Left kidney (tissue), 1 donor: ENCODE measurements at regions not wholly inside any gene's neighbourhood (a gene's known extent, or its start where the extent isn't known, plus 50 kb on each side); places are given as distances from the start of the nearest gene placed in this dataset.
"Not testable (repeated sequence)": the region's sequence is repeated elsewhere in the genome, so short reads cannot be mapped to it uniquely, and the experiment has no call there.

Experiments
- DNase-seq: peaks from one replicate; pipeline ENCODE4 v3.0.0-alpha.2; 2013

DNA sequence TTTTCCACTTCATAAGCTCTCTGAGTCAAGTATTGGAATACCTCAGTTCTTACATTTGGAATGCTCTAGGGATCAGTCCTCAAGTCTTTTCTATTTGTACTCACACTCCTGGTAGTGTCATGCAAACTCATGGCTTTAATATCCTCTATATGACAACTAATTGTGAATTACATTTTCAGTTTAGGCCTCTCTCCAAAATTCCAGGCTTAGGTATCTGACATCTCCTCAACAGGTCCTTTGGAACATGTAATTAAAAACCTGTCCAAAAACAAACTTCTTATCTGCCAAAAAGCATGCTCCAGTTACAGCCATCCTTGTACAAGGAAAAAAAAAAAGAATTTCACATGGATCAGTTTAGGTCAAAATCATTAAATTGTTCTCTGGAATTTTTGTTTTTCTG is 1336.2 kb upstream of the NRXN1 start:
- DNase-seq = no peak

DNA sequence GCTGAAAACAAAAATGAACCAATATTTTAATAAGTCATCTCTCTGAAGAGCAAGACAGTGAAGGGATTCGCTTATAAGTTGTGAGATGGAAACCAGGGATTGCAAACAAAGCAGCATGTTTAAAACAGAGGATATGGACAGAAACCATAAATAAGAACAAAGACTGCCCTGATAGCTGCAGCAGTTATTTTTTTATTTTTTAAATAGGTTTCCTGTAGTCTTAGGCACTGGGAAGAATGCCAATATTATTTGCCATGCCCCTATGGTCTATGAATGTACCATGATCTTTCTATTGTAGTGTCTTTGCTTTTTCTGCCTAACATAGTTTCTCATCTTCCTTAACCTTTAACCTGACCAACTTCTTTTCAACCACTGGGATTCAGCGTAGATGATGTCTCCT is 1334.0 kb upstream of the NRXN1 start:
- DNase-seq = no peak

DNA sequence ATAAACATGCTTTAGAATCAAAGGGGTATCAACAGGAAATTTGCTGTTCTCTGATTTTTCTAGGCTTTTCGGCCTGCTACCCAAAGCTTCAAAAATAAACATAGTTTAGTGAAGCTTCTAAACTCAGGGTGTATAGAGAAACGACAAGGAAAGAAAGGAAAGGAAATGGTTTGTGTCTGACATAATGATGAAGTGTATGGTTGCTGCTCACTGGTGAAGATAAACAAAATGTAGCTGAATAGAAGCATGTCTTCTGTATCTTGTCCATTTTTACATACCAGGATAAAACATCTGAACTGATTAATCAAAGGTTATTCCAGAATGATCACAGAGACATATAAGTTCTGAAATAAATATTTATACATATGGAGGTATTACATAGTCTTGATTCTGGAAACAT is 1324.6 kb upstream of the NRXN1 start:
- DNase-seq = no peak

DNA sequence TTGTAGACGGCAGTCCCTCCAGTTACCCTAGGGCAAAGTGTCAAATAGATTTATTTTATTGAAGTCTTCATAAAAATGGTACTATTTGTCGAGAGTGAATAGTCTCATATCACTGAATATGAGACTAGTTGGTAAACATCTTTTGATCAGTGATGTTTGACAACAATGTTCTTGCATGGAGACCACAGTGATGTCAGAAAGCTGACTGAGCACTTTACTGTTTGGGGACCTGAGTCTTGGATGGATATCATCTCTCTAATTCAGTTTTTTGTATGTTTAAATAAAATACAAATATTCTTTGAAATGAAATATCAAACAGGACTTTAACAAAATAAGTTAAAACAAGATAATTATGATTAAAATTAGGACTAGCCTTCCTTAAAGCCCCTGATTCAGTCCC is 1315.4 kb upstream of the NRXN1 start:
- no peak for DNase-seq

DNA sequence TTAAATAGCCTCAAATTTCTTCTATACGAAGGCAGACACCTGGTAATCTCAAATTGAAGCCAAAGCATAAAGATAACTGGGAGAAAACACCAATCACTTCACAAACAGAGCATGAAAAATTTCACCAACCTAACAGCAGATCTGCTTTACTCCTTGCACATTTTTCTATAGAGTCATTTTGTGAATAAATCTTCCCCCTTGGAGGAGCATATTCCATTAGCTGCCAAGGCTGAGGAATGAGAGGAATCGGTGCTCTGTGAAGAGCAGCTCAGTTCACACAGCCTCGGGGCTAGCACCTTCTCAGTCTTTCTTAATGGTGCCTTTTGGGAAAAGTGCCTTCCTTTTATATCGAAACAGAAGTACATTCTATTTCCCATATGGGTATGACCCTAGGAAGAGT is 1313.7 kb upstream of the NRXN1 start:
- no peak for DNase-seq

DNA sequence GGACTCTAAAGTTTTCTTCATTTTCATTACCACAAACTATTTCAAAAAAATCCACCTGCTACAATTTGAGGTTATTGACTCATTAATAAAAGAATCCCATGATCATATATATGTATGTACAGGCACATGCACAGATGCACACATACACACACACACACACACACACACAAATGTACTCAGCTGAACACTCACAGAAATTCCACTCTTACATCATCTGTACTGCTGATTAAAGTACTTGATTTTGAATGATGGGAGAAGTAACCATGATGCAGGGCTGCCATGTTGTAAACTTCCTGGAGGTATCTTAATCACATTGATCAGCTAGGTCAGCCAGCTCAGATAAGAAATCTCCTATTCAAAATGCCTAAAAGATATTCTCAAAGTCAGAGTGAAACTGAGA is 1313.2 kb upstream of the NRXN1 start:
- DNase-seq = no peak

DNA sequence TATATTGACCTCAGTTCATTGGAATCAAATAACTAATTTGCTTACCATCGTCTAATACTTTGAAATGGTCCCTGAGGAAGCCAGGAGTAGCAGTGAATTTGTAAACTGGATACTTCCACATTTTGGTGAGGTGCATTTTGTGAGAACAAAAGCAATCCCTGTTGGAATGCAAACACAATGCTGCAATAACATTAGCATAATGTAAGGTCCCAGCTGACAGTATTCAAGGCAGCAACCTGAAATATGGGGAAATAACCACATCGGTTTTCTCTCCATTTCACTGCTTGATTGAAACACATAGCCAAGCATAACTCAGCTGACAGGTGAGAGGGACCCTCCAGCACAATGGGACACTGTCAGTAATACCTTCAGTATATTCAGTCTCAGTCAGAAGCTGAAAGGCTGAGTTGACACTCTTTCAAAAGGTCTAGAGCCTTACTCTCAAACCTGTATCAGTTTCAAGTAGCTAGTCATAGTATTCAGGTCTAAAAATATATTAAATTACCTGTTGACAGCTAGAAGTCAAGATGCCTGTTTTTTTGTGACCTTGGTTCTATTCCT is 1311.9 kb upstream of the NRXN1 start:
- no peak for DNase-seq

DNA sequence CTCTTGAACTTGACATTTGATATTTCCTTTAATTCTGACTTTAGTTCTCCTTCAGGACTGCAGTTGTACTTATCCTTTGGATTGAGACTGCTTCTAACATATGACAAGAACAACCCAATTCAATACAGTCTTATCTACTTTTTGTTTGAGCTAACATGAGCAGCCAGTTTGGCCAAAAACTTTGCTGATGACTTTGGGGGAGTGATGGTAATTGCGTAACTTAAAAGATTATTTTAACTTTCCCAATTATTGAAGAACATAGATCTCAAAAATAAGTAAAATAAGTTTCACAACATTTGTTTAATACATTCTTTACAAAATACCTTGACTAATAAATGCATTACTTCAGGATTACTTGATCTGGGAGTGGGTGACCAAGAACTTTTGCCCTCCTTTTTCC is 1311.1 kb upstream of the NRXN1 start:
- no peak for DNase-seq

DNA sequence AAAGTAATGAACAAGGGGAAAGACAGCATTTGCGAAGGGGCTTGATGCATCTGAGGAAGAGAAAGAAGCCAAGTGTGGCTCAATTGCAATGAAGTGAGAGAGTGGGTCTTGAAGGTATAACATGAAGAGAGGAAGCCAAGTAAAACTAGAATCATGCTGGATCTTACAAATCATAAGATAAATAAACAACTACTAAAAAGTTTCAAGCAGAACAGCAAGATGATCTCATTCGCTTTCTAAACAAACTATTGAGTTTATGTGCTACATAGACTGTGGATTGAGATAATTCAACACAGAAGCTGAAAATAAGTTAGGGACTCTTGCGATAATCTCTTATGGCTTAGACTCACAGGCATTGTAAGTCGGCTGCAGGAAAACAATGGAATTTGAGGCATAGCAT is 1310.5 kb upstream of the NRXN1 start:
- no peak for DNase-seq

DNA sequence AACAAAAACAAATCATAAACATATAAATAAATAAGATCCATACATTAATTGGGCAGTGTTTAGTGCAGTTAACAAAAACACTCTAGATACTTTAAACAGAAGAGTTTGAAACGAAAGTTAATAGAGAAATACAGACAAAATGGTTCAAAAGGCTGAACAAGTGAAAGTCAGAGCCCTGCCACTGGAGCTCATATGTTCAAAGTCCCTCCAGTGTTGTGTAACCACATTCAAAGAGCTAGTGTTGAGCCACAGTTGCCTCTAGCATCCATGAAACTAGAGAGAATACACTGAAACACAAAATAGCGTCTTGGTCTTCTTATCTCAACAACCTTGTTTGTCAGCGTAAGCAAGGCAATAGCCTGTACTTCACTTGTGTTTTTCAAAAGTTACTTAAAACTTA is 1309.8 kb upstream of the NRXN1 start:
- no peak for DNase-seq

DNA sequence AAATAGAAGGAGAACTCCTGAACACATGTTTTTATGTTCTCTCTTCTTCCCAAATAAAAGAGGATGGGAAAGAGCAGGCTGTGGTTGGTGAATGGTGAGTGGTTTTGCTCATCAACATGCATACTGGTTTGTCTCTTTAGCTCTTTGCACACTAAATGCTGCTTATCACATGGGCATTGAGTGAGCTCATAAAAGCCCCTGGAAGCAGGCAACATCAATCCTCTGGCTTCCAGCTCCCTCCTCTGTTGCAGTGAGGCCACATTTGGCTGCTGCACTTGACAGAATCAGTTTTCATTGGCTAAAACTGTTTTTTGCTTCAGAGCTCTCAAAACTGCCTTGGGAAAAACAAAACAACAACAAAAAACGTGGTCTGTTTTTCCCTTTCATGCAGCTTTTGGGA is 1308.2 kb upstream of the NRXN1 start:
- no peak for DNase-seq

DNA sequence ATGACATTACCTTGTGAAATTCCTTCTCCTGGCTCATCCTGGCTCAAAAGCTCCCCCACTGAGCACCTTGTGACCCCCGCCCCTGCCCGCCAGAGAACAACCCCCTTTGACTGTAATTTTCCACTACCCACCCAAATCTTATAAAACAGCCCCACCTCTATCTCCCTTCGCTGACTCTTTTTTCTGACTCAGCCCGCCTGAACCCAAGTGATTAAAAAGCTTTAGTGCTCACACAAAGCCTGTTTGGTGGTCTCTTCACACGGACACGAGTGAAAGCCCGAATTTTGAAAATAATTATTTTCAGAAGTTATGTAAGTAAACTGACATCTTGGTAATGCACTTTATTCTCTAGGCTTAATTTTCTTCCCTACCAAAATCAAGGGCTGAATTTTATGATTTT is 1305.9 kb upstream of the NRXN1 start:
- not testable (repeated sequence) for DNase-seq

DNA sequence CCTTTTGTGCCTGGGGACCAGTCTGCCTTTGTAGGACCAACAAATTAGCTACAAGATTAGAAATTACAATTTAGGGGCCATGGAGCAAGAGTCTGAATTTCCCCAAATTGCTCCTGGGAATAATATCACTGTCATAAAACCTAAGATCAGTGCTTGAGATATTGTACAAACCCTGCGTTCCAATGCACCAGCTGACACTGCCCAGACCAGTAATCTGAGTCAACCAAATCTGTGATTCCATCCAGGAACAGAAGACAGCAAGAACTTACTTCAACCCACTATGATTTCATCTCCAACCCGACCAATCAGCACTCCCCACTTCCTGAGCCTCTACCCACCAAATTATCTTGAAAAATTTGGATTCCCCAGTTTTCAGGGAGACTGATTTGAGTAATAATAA is 1305.0 kb upstream of the NRXN1 start:
- no peak for DNase-seq

DNA sequence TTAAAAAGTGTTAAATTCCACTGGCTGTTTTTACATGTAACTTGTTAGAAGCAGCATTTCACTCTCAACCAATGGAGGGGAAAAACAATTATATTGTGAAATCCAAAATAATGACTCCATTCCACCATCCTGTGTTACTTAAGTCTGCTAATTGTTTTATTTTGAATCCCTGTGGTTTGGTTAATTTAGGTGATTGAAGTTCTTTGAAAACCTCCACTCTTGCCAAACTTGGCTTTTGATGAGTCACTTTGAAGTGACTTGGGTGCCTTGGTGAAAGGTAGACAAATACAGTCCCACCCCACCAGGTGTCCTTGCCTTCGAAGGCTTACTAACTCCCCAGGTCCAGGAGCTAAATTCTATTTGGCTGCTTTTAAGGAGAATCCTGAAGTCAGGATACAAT is 1303.8 kb upstream of the NRXN1 start:
- DNase-seq = no peak

DNA sequence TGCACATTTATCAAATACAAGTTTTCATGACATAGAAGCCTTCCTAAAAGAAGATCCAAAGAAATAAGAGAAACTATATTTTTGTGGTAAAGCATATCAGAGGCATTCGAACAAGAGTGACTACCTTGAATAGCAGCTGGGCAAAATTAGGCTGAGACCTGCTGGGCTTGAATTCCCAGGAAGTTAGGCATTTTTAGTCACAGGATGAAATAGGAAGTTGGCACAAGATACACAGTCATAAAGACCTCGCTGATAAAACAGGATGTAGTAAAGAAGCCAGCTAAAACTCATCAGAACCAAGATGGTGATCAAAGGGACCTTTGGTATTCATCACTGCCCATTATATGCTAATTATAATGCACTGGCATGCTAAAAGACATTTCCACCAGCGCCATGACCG is 1302.3 kb upstream of the NRXN1 start:
- DNase-seq = no peak

DNA sequence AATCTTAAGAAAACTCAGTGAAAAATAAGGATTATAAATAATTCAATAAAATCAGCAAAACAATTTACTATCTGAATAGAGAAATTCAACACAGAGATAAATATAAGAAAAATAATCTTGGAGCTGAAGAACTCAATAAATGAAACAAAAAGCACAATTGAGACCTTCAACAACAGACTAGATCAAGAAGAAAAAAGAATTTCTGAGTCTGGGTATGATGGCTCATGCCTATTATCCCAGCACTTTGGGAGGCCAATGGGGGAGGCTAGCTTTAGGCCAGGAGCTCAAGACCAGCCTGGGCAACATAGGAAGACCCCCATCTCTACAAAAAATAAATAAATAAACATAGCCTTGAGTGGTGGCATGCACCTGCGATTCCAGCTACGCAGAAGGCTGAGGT is 1295.7 kb upstream of the NRXN1 start:
- no peak for DNase-seq

DNA sequence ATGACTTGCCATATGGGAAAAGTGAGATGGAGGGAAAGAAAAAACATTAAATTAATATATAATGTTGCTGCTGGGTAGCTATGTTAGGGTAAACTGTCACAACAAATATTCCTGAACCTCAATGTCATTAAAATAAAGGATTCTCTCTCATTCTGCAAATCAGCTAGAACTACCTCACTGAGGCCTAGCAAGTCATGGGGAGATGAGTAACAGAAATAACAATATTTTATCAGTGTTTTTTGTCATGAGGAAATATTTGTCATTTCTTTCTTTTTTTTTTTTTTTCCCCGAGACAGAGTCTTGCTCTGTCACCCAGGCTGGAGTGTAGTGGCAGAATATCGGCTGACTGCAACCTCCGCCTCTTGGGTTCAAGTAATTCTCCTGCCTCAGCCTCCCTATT is 1282.3 kb upstream of the NRXN1 start:
- no peak for DNase-seq

DNA sequence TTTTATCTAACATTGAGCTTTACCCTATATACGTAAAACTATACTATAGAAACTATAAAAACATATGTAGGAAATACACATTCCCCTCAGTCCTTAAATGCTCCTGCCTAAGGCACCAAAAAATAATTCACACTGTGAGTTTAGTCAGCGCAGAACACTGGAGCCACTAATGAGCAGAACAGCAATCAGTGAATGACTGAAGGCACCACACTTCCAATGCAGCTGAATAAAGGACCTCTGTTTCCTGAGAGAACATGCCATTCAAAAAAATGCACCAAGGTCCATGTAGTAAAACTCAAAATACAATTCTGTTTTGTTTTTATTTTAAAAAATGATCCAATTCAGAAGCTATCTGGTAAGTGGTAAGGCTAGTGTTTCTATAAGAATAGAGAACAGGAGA is 1280.6 kb upstream of the NRXN1 start:
- DNase-seq = no peak

DNA sequence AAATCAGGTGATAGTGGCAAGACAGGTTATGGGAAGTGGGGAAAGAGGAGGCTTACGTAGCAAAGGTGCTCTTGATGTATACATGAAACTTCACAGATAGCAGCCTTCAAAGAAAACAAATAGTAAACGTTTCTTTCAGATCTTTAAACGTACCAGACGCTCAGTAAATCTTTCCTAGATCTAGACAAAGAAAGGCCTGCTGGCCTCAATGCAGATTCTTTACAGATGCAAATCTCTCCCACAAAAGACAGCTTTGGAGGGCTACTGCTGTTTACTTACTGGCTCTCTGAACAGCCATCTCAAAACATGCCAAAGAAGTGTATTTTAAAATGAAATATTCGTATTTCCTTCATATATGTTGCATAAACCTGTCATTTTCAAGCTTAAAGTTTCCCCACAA is 1279.9 kb upstream of the NRXN1 start:
- no peak for DNase-seq

DNA sequence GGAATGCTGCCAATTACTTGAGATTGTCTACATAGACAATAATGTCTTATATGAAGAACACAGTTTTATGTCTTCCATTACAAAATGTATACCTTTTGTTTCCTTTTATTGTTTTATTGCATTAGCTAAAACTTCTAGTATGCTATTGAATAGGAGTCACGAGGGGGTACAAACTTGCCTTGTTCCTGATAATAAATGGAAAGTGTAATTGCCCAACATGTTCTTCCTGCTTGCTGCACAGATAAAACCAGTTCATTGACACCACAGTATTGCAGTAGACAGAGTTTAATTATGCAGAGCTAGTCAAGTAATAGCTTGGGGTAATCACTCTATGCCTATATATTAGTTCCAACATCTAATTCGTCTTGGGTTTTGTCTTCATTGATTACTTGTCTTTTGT is 1276.2 kb upstream of the NRXN1 start:
- DNase-seq = no peak

DNA sequence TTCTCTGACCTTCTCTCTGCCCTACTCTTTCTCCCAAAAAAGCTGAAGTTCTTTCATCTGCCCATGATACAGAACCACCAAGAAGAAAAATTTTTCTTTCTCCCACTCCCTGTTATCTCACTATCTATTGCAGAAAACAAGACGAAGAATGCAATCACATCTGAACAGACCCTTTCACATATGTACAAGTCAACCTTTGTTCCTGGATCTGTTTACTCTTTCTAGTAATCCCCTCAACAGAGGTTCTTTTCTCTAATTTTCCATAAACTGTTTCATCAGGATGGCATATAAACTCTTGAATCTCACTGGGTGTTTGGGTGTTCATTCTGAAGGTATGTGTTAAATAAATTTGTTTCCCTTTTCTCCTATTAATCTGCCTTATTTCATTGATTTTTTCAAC is 1262.7 kb upstream of the NRXN1 start:
- no peak for DNase-seq

DNA sequence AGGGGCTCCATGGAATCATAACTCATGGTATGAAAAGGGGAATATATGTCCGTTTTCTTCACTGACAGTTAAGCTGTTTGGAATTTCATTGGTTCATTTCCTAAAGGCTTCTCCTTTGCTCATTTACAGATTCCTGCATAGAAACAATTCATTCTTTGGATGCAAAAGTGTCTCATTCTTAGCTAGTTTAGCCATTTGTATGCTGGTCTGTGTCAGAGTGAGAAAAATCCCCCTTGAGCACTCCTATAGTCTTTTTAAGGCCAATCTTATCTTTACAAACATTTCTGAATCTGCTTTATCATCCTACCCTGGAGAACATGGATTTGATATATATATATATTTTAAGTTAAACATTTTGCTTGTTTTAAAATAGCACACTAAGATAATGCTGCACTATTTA is 1260.9 kb upstream of the NRXN1 start:
- no peak for DNase-seq

DNA sequence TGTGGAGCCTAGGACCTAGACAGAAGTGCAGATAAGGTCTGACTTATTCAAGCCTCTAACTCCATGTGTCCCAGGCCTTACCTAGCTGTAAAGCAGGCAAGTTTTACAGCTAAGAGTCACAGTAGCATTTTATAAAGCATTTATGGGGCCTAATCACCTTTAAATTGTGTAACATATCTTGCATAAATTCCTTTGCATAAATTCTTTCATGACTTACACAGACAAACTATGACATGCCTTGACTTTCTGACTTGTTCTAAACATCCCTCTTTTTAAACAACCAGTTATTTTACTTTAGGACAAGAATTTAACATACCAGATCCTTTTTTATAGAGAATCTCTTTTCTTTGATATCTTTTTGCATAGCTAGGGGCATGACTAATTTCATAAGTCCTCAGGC is 1257.8 kb upstream of the NRXN1 start:
- no peak for DNase-seq

DNA sequence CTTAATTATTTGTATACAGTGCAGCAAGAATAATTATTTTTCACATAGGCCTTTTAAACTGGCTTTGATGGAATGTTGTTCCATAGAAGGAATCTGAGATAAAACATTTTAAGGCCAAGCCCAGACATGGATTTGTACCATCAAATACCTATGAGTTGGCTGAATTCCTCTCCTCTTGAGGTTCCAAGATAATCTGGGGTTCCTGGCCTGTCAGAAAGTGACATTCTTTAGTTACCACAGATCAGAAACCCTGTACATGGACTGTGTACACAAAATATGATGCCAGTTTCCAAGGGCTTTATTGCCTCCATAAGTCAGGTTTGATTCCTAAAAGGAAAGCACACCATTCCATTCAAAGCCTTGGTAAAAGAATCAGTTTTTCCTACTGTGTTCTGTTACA is 1256.7 kb upstream of the NRXN1 start:
- no peak for DNase-seq

DNA sequence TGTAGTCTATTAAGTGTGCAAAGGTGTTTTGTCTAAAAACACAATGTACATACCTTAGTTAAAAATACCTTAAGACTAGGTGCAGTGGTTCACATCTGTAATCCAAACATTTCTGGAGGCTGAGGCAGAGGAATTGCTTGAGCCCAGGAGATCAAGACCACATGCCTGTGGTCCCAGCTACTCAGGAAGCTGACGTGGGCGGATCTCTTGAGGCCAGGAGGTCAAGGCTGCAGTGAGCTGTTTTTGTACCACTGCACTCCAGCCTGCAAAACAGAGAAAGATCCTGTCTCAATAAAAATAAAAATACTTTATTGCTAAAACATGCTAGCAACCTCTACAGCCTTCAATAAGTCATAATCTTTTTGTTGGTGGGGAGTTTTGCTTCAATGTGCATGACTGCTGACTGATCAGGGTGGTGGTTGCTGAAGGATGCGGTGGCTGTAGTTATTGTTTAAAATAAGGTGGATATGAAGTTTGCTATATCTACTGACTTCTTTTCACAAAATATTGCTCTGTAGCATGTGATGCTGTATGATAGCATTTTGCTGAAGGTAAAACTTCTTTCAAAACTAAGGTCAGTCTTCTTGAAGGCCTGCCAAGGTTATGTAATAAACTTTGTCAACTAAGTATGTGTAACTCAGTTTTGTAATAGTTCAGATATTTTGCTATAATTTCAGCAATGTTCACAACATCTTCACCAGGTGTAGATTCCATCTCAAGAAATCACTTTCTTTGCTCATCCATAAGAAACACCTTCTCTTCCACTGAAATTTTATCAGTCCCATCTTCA is 1238.0 kb upstream of the NRXN1 start:
- no peak for DNase-seq
